GM12878 (cell line): ENCODE measurements at regions not wholly inside any gene's neighbourhood (a gene's known extent, or its start where the extent isn't known, plus 50 kb on each side); places are given as distances from the start of the nearest gene placed in this dataset.

Experiments
- CBX5 ChIP-seq: sonication (generic); IDR thresholded peaks from 2 replicates; pipeline ENCODE4 v1.6.1; 2016; ENCODE audit warnings: low read depth, moderate library complexity, mild to moderate bottlenecking, inconsistent platforms
- CREM ChIP-seq: IDR thresholded peaks from 2 replicates; pipeline ENCODE4 v1.6.1; 2014; ENCODE audit warnings: antibody characterized with exemption, low read depth
- CTCF ChIP-seq, 3 experiments: IDR thresholded peaks in 2 of 3; conservative IDR thresholded peaks in 1 of 3; 2 replicates each; pipeline ENCODE4 v1.5.1; 2011; ENCODE audit warnings: low read depth in 3 of 3, low read length in 3 of 3, mild to moderate bottlenecking in 3 of 3, control low read depth in 2 of 3, moderate library complexity in 2 of 3, inconsistent platforms in 1 of 3, mixed read lengths in 1 of 3; ENCODE audit not compliant: control insufficient read depth in 2 of 3, insufficient read depth in 1 of 3; ENCODE audit errors: extremely low read depth in 1 of 3
- FOXK2 ChIP-seq: fragments of 450-650 bp; IDR thresholded peaks from 2 replicates; pipeline ENCODE4 v1.6.1; 2017; ENCODE audit warnings: mild to moderate bottlenecking, moderate library complexity
- KDM1A ChIP-seq: fragments of 200-600 bp; sonication (generic); IDR thresholded peaks from 2 replicates; pipeline ENCODE4 v1.6.1; 2016; ENCODE audit warnings: borderline replicate concordance
- LARP7 ChIP-seq: fragments of 450-650 bp; IDR thresholded peaks from 2 replicates; pipeline ENCODE4 v1.6.1; 2017; ENCODE audit warnings: mild to moderate bottlenecking
- POLR2AphosphoS5 ChIP-seq: IDR thresholded peaks from 2 replicates; pipeline ENCODE4 v1.6.1; 2011; ENCODE audit warnings: mild to moderate bottlenecking, low read length, inconsistent platforms
- REST ChIP-seq: IDR thresholded peaks from 2 replicates; pipeline ENCODE4 v1.6.1; 2012; ENCODE audit warnings: mild to moderate bottlenecking, low read depth, low read length
- YY1 ChIP-seq: IDR thresholded peaks from 2 replicates; pipeline ENCODE4 v1.6.1; 2011; ENCODE audit warnings: low read depth, mild to moderate bottlenecking, low read length
- ZNF217 ChIP-seq: fragments of 450-650 bp; IDR thresholded peaks from 2 replicates; pipeline ENCODE4 v1.6.1; 2017; ENCODE audit warnings: antibody characterized with exemption, mild to moderate bottlenecking

- TF ChIP-seq LARP7 (no peak), ZNF217 (no peak), POLR2AphosphoS5 (no peak), YY1 (no peak), REST (no peak), KDM1A (no peak), CBX5 (no peak), CTCF (IDR thresholded peaks at IDR 0.05 in 2 of 3, conservative IDR thresholded peaks at IDR 0.05 in 1 of 3; ENCODE audit: control insufficient read depth in 2 of 3, extremely low read depth in 1 of 3, insufficient read depth in 1 of 3, low read depth in 3 of 3, low read length in 3 of 3) (no peak), CREM (no peak), FOXK2 (no peak)
These were observed 262.5 kb upstream of the SORCS1 start (continued) for GRCh38 chr10:107427016-107427415.
